ENCODE measurements at regions not wholly inside any gene's neighbourhood (a gene's known extent, or its start where the extent isn't known, plus 50 kb on each side); places are given as distances from the start of the nearest gene placed in this dataset.

DNA sequence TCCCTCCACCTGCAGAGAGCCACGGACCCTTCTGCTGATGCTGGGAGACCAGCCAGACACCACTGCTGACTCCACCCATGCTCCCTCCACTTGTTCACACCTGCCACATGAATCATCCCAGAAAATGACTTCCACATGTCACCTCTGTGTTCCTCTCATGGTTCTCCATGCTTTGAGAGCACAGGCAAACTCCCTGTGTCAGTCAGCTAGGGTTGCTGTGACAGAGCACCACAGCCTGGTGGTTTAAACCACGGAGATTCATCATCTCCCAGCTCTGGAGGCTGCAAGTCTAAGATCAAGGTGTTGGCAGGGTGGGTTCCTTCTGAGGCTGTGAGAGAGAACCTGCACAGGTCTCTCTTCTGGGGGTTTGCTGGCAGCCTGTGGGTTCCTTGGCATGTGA is 381.4 kb downstream of the GADD45G start:
- no peak for DNase-seq

DNA sequence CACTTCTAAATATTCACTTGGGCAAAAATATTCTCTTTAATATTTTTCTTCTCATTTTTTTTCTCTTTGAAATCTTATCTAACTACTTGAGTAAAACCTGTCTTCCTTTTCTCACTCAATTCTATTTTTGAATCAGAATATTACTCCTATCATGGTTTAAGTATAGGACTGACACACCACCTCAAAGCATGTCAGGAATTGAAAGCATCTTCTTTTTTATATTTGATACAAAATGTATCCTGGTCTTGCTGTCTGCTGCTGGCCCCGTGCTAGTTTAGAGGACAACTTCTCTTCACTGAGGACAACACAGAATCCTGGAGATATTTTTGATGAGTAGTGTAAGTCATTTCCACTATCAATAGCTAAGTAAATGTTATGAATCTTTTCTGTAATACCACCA is 383.6 kb downstream of the GADD45G start:
- no peak for DNase-seq

DNA sequence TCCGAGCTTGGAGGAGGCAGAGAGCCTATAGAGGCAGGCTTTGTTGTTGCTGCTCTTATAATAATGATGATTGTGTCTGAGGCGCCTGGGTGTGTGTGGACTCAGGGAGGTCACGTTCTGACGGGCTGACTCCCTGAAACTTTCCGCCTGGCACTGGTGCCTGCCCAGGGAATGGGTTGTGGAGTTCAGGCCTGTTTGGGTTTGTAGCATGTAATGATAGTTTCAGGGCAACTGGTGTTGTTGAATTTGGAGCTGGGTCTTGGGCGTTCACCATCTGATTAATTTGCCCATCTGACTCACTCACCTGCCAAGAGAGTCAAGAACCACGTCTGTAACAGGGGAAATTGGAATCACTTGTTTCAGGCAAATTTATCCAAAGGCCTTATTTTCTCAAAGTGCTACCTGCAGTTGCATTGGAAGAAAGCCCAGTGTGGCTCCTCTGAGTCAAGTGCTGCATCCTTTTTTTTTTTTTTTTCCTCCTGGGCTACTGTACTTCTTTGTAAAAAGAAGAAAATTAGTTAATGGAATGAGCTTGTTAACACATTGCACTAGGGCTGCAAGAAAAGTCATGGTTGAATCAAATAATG is 386.5 kb downstream of the GADD45G start:
- no peak for DNase-seq

DNA sequence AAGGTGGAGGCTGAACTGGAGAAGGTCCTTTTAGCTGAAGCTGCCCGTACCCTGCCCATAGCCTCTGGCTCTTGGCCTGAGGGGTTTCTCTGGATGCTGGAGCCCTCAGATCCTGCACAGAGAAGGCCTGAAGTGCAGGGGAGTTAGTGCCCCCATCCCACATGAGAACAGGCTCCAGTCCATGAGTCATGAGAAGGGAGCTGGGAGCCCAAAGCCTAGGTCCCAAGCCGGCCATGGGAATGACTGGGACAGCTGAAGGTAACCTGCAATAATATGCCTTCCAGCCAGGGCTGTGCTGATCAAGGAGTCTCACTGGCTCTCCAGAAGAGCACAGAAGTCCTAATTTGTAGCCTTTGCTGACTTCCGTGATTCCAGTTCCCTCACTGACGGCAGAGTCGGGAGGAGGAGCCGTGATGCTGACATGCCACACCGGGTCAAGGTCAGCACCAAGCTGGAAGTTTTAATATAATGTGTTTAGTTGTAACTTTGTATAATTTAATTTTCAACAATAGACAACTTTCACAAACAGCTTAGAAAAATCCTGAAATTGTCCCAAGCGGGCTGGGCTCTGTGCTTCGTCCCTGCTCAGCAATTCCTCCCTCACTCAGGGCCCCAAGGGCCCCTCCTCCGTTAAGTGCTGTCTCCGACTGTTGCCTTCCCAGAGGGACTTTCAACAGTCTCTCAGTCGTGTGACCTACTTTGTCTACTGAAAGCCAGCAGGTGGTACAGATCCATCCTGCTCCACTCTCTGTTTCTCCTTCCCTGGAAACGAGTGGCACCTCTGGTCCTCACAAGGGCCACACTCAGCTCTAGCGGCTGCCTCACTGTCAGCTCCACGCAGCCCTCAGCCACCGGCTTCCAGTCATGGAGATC is 387.8 kb downstream of the GADD45G start:
- DNase-seq: no peak

DNA sequence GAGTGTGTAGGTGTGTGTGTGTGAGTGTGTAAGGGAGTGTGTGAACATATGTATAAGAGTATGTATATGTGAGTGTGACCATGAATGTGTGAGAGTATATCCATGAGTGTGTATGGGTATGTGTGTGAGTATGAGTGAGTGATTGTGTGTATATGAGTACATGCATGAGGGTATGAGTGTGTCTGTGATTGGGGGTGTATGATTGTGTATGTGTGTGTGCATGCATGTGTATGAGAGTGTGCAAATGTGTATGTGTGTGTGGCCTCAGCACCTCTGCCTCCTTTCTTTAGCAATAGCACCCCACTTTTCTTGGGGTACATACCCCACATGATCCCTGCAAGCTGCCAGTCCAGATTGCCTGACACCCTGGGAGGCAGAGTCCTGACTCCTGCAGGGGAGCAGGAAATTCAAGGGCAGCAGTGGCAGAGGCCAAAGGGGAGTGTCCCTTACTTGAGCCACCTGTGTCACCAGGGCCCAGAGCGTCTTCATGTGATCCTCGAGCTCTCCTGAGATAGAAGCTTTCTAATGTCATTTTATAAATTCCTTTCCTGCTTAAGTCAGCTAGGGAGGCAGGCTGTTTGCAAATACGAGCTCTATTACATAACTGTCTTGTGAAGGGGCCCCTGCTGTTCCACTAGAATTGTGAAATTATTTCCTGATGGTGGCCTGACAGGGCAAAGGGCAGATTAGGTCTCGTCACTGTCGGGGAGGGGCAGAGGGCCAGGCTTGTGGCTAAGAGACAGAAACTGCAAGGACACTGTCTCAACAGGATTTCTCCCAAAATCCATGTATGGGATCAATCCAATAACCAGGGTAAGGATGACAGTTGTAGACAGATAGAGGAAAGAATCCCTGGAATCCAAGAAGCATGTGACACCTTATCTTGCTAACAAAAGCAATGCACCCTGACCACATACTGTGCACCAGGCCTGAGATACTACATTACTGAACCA is 389.1 kb downstream of the GADD45G start:
- DNase-seq: no peak

DNA sequence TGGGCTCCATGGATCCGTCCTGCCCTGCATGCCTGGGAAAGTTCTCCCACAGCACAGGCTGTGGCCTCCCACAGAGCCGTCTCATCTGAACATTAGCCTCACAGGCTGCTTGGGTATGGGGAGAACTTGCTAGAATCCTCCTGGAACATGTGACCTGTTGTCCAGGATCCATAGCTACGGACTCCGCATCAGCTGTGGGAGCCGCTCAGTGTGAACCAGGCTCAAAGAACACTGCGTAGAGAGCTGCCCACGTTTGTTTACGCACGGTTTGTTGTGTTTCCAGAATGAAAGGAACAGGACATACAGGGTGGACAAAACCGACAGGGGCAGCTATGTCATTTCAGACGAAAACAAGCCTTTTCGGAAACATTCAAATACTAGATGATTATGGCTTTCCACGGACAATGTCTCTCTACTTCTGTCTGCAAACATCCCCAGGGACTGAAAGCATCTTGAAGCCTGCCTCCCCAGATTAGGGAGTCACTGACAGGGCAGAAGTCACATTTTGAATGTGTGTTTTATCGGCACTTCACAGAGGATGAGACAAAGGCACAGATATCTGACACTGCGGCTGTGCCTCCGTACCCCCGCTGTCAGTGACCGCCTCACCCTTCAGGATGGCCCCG is 390.3 kb downstream of the GADD45G start:
- DNase-seq: no peak

DNA sequence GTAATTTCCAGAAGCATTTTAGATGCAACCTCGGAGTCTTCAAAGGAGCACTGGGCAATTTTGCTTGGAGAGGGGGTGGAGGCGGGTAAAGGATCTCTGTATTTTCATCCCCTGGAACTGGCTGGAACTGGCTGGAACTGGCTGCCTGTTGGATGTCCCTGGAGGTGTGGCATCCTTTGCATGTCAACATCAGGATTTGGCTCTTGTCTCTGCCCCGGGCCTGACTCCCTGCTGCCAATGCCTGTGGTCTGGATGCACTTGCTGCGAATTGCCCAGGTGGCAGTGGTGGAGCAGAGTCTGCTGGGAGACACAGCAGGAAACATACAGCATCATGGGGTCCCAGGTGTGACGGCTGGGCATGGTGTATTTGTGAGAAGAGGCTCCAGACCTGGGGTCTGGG is 391.3 kb downstream of the GADD45G start:
- DNase-seq: no peak

DNA sequence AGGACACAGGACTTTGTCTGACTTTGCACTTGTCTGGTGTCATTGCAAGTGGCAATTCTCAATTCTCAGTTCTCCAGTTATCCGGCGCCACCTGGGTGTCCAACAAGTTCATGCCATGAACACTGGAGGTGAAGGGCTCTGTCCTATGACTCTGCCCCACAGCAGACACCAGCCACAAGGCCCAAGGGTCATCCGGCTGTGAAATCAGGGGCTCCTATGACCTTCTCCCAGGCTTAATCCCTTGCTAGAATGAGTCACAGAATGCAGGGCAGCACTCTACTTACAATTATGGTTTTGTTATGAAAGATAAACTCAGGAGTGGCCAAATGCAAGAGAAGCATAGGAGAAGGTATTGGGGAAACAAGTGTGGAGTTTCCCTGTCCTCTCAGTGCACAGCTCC is 392.0 kb downstream of the GADD45G start:
- no peak for DNase-seq

DNA sequence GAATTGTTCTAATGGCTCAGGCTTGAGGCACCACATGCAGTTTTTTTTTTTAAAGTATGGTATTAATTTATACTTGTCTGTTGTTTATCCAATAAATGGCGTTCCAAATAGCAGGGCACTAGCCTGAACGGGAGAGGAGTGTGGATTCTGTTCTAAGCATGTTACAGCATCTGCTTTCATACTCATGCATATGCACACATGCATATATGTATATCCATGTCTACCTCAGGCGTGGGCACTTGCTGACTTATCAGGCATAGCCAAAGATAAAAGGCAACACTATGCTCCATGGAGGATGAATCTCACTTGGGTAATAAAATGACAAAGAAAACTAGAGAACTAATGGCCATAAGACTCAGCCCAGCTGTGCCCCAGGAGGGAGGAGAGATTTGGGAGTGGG is 393.8 kb downstream of the GADD45G start:
- DNase-seq: no peak

DNA sequence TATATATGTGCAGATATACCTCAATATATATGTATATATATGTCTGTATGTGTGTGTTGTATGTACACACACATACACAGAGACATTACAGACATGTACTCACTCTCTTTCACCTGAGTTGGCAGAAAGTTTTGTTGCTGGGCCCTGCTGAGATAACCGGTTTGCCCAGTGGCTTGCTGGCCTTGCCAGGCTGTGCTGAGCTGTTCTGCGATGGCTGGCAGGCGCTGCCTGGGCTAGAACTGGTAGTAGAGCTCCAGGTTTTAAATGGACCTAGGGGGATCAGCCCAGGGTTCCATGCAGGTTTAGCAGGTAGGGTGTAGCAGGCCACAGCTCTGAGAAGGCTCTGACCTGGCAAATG is 394.3 kb downstream of the GADD45G start:
- DNase-seq: no peak

DNA sequence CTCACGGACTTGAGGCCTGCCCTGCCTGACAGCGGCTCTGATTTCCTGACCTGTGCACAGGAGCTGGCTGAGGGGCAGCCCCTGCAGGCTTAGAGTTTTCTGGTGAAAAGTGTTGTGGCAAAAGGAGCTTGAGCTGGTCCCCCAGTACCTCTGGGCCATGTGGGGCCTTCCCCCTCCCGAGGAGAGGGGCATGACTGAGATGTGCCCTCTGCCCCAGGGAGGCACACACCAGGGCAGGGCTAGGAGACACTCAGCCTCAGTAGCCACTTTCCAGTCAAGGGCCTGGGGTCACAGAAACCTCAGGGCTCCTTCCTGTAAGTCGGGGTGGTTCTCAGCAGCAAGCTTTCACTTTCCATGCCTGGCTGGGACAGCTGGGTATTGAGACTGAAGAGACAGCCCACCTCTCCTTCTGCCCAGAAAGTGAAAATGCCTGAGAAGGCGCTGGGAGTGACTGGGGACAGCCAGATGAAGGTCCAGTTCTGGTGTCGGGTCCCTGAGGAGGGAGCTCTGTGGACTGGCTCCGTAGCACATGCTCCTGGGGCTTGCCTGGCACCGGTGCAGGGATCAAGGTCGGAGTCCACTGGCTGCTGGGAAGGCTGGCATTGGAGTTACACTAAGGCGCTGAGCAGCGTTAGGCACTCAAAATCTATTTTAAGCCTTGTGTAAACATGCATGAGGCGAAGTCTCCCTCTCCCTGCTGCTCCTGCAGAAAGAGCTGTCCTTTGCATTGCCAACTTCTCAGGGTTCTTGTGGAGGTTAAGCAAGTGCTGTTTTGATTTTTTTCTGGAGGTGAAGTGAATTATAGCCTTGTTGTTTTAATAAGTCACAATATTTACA is 394.9 kb downstream of the GADD45G start:
- no peak for DNase-seq

DNA sequence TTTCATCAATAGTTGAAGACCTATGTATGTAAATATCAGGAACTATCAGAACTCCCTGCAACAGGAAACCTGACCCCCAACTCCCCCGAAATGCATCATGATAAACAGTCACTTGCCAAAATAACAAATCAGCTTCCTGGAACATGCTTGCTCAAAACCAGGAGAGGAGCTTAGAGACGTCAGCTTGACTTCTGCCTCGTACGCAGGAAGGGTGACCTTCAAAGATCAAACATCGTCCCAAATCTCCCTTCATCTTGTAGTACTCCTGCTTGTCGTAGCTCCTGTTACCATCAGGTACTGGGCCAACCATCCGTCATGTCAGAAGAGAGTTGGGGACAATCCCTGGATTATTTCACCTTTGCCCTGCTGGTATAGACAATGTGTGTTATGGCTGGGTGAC is 396.1 kb downstream of the GADD45G start:
- no peak for DNase-seq

DNA sequence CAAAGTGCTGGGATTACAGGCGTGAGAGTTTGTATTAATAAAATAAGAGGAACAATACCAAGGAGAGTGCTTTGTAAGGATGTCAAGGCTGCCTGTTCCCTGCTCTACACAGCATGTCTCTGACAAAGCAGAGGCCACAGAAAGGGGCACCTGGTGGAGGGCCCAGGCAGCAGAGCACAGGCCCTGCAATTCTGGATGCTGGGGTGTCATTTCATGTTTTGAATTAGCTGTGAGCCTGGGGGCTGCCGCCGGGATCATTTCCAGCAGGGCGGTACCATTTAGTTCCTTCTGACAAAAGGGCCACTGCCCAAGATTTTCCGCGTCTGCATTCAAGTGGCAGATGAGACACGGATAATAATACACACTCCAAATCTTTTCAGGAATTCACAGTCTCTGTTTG is 396.9 kb downstream of the GADD45G start:
- no peak for DNase-seq

DNA sequence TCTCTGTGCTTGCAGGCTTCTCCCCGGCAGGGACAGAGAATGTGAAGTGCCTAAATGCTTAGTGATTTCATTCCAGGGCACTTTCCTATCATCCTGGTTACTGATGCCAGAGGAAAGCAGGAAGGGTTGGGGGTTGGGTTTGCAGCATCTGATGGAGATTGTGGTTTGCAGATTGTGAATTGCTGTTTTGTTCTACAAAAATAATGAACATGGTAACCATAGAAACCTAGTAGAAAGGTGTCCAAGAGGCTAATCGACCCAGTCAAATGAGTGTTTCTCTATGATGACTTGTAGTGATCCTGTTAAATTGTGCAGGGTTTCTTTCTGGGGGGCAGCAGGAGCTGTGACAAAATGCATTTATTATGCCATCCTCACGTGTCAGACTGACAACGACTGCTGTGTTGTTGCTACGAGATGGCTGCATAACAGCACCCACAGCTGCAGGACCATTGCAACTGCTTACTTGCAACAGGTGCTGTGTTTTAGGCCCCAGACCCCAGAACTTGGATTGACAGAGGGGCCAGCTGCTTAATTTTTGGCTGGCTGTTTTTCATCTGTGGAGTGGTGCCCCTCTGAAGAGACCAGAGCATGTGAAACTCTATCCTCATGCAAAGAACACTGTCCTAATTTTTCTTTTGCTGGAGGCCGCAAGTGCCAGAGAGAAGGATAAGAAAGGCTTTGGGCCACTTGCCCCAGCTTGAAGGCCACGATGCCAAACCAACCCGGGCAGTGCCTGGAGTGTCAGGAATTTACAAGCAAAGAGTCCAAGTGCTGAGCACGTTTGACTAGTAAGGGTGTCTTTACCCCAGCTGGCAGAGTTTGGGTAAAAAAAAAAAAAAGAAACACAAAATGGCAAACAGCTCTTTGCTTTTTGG is 397.8 kb downstream of the GADD45G start:
- DNase-seq: no peak

DNA sequence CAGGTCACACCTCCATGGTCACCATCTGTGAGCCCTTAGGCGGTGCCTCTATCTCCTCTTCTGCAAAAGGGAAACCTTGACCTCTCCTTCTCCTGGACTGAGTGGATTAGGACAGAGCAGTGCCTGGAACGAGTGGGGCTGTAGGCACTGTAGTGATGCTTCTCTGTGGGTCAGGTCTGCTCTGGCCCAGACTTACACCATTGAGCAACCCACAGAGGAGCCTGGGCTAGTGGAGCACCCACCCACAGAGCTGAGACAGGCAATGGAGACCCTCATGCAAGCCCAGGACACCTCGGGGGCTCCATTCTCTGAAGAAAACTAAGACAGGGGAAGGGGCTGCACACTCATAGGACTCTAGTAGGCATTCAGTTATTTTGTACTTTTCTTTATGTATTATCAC is 400.6 kb downstream of the GADD45G start:
- DNase-seq: no peak

DNA sequence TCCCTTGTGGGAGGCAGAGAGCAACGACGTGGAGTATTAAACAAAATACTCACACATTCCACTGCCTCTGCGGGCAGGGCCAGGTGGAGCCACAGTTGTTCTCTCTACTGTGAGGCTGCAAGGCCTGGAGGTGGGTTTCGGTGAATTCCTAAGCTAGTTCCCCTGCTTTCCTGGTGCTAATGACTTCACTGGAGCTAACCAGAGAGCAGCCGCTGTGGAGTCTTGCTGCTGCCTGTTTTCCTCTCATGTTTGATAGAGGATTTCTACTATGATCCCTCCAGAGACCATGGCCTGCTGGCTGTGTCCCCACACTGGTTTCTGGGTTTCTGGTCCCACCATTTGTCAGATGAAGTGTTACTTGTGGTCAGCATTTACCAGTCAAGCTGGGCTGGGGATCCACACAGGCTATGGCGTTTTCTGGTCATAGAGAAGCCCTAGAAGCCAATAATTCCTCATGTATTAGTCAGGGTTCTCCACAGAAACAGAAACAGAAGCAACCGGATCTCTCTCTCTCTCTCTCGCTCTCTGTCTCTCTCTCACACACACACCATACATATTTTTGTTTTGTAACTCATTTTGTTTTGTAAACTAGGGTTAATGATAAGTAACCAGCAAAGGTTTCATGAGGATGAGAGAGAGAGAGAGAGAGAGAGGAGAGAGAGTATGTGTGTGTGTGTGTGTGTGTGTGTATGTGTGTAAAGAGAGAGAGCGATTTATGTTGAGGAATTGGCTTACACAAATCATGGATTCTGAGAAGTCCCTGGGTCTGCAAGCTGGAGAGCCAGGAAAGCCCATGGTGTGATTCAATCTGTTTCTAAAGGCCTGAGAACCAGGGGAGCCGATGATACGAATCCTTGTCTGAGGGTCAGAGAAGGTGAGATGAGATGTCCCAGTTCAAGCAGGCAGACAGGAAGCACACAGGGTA is 403.0 kb downstream of the GADD45G start:
- peak; percentile 56 for DNase-seq

DNA sequence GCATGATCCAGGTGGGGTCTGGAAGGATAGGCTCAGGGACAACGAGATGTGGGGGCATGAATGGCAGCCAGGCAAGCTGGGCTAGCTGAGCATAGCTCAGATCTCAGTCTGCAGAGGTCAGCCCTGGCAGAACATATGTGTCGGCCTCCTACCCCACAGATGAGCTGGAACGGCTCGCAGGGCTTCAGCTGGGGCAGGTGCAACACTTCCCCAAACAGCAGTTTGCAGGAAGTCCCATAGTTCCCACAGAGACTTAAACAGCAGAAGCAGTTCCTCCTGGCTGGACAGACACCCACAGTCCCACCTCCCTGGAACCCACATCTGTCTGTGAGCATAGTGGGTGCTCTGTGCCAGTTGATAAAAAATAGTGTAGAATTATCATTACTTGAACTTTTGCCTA is 404.6 kb downstream of the GADD45G start:
- no peak for DNase-seq

DNA sequence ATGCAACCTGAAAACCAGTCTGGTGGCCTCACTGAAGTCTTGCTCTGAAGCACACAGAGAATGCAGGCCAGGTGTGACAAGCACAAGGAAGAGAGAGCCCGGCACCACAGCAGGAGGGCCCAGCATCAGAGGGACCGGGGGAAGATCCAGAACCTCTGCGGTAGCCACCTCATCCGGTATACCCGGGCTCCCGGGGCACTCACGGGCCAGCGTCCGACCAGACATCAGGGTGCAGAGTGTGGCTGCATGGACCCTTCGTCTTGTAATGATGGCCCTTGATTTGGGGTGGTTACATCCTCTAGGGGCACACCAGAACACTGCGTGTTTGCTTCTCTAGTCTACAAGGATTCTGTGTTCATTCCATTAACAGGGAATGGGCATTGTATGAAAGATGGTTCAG is 406.0 kb downstream of the GADD45G start:
- DNase-seq: no peak

DNA sequence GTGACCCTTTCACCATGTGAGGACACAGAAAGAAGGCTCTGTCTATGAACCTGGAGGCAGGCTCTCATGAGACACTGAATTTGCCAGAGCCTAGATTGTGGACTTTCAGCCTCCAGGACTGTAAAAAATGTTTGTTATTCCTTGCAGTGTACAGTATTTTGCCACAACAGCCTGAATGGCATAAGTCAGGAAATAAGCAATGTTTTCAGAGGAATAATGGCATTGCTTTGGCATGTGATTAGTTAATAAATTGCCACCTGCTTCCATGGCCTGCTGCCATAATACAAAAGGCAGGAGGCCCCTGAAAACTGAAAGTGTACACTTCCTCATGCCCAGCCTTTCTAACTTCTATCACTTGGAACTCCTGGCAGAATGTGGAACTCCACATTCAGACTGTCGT is 408.1 kb downstream of the GADD45G start:
- DNase-seq: no peak

DNA sequence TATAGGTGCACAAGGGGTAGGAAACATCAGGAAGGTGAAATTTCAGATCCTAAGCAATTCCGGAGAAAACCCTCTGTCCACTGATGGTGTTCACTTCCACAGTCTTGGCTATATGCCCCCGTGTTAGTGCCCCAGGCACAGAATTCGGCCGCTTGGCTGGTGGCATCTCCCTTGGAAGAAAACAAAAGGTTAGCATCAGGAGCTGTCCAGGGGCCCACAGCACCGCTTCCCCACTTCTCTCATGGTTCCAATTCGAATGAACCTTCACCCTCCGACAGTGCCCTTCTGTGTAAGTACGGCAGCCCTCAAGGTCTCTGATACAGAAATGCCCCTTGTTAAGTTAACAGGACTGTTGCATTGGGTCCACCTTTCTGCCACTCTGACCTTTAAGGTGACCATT is 409.0 kb downstream of the GADD45G start:
- DNase-seq: no peak

Measured in kidney glomerular epithelial cell (primary cell).